PC-9 (cell line): ENCODE measurements at regions not wholly inside any gene's neighbourhood (a gene's known extent, or its start where the extent isn't known, plus 50 kb on each side); places are given as distances from the start of the nearest gene placed in this dataset.

Experiments
- EZH2 ChIP-seq: fragments of 200-600 bp; sonication (generic); IDR thresholded peaks from 2 replicates; pipeline ENCODE4 v1.8.0; 2017; ENCODE audit warnings: antibody characterized with exemption, low read depth
- TF ChIP-seq, protein P1 (sequence below): fragments of 200-600 bp; sonication (generic); conservative IDR thresholded peaks from 2 replicates; pipeline ENCODE4 v1.6.1; 2017; ENCODE audit warnings: mixed run types, antibody characterized with exemption, mild to moderate bottlenecking, moderate library complexity

DNA sequence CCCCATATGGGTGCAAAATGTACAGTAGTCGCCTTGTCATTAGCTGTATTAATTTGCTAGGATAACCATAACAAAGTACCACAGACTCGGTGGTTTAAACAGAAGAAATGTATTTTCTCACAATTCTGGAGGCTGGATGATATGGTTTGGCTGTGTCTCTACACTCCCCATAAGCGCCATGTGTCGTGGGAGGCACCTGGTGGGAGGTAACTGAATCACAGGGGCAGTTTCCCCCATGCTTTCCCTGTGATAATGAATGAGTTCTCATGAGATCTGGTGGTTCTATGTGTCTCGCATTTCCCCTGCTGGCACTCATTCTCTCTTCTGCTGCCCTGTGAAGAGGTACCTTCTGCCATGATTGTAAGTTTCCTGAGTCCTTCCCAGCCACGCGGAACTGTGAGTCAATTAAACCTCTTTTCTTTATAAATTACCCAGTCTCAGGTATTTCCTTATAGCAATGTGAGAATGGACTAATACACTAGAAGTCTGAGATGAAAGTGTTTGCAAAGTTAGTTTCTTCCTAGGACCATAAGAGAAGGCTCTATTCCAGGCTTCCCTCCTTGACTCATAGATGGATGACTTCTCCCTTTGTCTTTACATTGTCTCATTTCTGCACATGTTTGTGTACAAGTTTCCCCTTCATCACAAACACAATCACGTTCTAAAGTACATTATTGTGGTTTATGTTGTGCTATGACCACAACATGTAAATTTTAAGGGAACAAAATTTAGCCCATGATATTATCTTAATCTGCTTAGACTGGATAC, 1442.6 kb downstream of the SUCLG1 start:
- TF ChIP-seq, protein P1, sequence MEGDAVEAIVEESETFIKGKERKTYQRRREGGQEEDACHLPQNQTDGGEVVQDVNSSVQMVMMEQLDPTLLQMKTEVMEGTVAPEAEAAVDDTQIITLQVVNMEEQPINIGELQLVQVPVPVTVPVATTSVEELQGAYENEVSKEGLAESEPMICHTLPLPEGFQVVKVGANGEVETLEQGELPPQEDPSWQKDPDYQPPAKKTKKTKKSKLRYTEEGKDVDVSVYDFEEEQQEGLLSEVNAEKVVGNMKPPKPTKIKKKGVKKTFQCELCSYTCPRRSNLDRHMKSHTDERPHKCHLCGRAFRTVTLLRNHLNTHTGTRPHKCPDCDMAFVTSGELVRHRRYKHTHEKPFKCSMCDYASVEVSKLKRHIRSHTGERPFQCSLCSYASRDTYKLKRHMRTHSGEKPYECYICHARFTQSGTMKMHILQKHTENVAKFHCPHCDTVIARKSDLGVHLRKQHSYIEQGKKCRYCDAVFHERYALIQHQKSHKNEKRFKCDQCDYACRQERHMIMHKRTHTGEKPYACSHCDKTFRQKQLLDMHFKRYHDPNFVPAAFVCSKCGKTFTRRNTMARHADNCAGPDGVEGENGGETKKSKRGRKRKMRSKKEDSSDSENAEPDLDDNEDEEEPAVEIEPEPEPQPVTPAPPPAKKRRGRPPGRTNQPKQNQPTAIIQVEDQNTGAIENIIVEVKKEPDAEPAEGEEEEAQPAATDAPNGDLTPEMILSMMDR: no peak
- no peak for TF ChIP-seq EZH2
